Medulla oblongata (tissue), 1 donor: ENCODE measurements at regions not wholly inside any gene's neighbourhood (a gene's known extent, or its start where the extent isn't known, plus 50 kb on each side); places are given as distances from the start of the nearest gene placed in this dataset.
"Not testable (repeated sequence)": the region's sequence is repeated elsewhere in the genome, so short reads cannot be mapped to it uniquely, and the experiment has no call there.

Source experiments
- DNase-seq: peaks from one replicate; pipeline ENCODE4 v3.0.0-alpha.2; 2015; ENCODE audit errors: extremely low spot score

- DNase-seq = not testable (repeated sequence)
Observed at GRCh38 chrX:13186643-13187042, 133.2 kb downstream of the ATXN3L start.

- DNase-seq = no peak
Observed at GRCh38 chrX:13180807-13181206, 136.4 kb upstream of the FAM9C start.

GRCh38 chrX:13179586-13179985 is 135.2 kb upstream of the FAM9C start:
- DNase-seq = no peak

GRCh38 chrX:13179100-13179499 is 134.7 kb upstream of the FAM9C start:
- no peak for DNase-seq

- DNase-seq = no peak
Observed at GRCh38 chrX:13177921-13178566, 133.6 kb upstream of the FAM9C start.

GRCh38 chrX:13175056-13175455 is 130.6 kb upstream of the FAM9C start:
- no peak for DNase-seq

- no peak for DNase-seq
Observed at GRCh38 chrX:13170966-13171558, 126.6 kb upstream of the FAM9C start.

- no peak for DNase-seq
Observed at GRCh38 chrX:13169684-13170083, 125.3 kb upstream of the FAM9C start.

- DNase-seq = no peak
Observed at GRCh38 chrX:13168269-13168668, 123.8 kb upstream of the FAM9C start.

GRCh38 chrX:13167481-13168231 is 123.2 kb upstream of the FAM9C start:
- DNase-seq = peak; percentile 35

- DNase-seq = no peak
Observed at GRCh38 chrX:13165266-13166189, 121.1 kb upstream of the FAM9C start.

GRCh38 chrX:13164611-13165010 is 120.2 kb upstream of the FAM9C start:
- peak; percentile 37 for DNase-seq

- no peak for DNase-seq
Observed at GRCh38 chrX:13162772-13163410, 118.5 kb upstream of the FAM9C start.

GRCh38 chrX:13159886-13160285 is 115.5 kb upstream of the FAM9C start:
- DNase-seq = no peak

- DNase-seq = no peak
Observed at GRCh38 chrX:13158911-13159310, 114.5 kb upstream of the FAM9C start.

GRCh38 chrX:13155550-13155949 is 111.1 kb upstream of the FAM9C start:
- not testable (repeated sequence) for DNase-seq

- DNase-seq = no peak
Observed at GRCh38 chrX:13153796-13154195, 109.4 kb upstream of the FAM9C start.

- DNase-seq = no peak
Observed at GRCh38 chrX:13152518-13153185, 108.2 kb upstream of the FAM9C start.

- no peak for DNase-seq
Observed at GRCh38 chrX:13151828-13152517, 107.6 kb upstream of the FAM9C start.

GRCh38 chrX:13149702-13150350 is 105.4 kb upstream of the FAM9C start:
- DNase-seq = no peak
